ENCODE measurements at regions not wholly inside any gene's neighbourhood (a gene's known extent, or its start where the extent isn't known, plus 50 kb on each side); places are given as distances from the start of the nearest gene placed in this dataset.

- DNase-seq (ENCODE audit: low read depth in 2 of 2), result no peak
Measured at GRCh38 chr12:34291001-34291400, 268.7 kb downstream of the ALG10 start.

DNA sequence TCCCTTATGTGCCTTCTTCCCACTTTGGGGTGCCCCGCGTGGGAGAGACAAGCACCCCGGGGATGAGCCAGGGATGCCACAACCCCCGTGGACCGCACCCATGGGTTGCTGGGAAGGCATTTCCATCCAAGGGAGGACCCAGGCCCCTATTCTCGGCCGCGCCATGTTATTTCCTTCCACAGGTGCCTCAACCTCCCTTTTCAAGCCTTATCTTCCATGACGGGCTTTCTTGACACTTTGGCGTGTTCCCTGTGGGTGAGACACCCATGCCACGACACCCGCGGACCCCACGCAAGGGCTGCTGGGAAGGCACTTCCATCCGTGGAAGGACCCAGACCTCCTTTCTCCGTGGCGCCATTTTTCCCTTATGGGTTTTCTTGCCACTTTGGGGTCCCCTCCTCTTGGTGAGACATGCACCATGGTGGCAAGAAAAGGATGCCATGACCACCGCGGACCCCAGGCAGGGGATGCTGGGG, 269.2 kb downstream of the ALG10 start:
- DNase-seq (ENCODE audit: low read depth in 2 of 2), result no peak

DNA sequence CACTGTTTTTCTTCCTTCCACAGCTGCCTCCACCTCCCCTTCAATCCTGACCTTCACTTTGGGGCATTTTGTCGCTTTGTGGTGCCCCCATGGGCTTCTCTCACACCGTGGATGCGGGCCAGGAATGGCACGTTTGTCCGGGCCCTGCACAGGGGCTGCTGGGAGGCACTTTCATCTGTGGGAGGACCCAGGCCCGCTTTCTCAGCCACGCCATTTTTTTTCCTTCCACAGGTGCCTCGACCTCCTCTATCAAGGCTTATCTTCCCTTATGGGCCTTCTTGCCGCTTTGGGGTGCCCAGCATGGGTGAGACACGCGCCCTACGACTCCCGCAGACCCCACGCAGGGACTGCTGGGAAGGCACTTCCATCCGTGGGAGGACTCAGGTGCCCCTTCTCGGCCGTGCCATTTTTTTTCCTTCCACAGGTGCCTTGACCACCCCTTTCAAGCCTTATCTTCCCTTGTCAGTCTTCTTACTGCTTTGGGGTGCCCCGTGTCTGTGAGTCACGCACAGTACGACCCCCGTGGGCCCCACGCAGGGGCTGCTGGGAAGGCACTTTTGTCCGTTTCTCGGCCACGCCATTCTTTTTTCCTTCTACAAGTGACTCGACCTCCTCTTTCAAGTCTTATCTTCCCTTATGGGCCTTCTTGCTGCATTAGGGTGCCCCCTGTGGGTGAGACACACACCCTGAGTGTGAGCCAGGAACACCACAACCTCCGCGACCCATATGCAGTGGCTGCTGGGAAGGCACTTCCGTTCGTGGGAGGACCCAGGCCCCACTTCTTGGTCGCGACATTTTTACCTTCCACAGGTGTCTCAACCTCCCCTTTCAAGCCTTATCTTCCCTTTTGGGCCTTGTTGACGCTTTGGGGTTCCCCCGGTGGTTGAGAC, 270.7 kb downstream of the ALG10 start:
- no peak for DNase-seq (ENCODE audit: low read depth in 2 of 2)

DNA sequence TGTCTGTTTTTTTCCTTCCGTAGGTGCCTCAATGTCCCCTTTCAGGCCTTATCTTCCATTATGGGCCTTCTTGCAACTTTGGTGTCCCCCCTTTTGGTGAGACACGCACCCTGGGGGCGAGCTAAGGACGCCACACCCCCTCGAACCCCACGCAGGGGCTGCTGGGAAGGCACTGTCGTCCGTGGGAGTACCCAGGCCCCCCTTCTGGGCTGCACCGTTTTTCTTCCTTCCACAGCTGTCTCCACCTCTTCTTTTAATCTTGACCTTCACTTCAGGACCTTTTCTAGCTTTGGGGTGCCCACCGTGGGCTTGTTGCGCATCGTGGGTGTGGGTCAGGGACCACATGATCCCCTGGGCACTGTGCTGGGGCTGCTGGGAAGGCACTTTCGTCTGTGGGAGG, 271.8 kb downstream of the ALG10 start:
- no peak for DNase-seq (ENCODE audit: low read depth in 2 of 2)

GRCh38 chr12:34294671-34295365, 272.5 kb downstream of the ALG10 start:
- no peak for DNase-seq (ENCODE audit: low read depth in 2 of 2)

GRCh38 chr12:34295366-34296142, 273.3 kb downstream of the ALG10 start:
- DNase-seq (ENCODE audit: low read depth in 2 of 2), result no peak

DNA sequence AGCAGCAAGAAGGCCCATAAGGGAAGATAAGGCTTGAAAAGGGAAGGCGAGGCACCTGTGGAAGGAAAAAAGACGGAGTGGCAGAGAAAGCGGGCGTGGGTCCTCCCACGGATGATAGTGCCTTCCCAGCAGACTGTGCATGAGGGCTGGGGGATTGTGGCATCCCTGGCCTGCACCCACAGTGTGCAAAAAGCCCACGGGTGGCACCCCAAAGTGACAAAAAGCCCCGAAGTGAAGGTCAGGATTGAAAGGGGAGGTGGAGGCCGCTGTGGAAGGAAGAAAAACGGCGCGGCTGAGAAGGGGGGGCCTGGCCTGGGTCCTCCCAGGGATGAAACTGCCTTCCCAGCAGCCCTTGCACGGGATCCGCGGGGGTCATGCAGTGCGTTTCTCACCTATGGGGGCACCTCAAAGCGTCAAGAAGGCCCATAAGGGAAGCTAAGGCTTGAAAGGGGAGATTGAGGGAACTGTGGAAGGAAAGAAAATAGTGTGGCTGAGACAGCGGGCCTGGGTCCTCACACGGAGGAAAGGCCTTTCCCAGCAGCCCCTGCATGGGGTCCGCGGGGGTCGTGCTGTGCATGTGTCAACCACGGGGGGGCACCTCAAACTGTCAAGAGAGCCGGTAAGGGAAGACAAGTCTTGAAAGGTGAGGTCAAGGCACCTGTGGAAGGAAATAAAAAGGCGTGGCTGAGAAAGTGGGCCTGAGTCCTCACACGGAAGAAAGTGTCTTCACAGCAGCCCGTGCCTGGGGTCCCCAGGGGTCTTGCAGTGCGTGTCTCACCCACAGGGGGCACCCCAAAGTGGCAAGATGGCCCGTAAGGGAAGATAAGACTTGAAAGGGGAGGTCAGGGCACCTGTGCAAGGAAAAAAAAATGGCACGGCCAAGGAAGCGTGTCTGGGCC, 274.1 kb downstream of the ALG10 start:
- no peak for DNase-seq (ENCODE audit: low read depth in 2 of 2)

DNA sequence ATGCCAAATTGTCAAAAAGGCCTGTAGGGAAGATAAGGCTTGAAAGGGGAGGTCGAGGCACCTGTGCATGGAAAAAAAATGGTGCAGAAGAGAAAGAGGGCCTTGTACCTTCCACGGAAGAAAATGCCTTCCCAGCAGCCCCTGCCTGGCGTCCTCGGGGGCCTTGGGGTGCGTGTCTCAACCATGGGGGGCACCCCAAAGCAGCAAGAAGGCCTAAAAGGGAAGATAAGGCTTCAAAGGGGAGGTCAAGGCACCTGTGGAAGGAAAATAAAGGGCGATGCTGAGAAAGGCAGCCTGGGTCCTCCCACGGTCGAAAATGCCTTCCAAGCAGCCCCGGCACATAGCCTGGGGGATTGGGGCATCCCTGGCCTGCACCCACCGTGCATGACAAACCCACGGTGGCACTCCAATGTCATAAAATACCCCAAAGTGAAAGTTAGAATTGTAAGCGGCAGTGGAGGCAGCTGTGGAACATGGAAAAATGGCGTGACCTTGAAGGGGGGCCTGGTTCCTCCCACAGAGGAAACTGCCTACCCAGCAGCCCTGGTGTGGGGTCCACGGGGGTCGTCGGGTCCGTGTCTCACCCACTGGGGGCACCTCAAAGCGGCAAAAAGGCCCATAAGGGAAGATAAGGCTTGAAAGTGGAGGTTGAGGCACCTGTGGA, 275.0 kb downstream of the ALG10 start:
- no peak for DNase-seq (ENCODE audit: low read depth in 2 of 2)

GRCh38 chr12:34297790-34298164, 275.5 kb downstream of the ALG10 start:
- DNase-seq (ENCODE audit: low read depth in 2 of 2), result no peak

DNA sequence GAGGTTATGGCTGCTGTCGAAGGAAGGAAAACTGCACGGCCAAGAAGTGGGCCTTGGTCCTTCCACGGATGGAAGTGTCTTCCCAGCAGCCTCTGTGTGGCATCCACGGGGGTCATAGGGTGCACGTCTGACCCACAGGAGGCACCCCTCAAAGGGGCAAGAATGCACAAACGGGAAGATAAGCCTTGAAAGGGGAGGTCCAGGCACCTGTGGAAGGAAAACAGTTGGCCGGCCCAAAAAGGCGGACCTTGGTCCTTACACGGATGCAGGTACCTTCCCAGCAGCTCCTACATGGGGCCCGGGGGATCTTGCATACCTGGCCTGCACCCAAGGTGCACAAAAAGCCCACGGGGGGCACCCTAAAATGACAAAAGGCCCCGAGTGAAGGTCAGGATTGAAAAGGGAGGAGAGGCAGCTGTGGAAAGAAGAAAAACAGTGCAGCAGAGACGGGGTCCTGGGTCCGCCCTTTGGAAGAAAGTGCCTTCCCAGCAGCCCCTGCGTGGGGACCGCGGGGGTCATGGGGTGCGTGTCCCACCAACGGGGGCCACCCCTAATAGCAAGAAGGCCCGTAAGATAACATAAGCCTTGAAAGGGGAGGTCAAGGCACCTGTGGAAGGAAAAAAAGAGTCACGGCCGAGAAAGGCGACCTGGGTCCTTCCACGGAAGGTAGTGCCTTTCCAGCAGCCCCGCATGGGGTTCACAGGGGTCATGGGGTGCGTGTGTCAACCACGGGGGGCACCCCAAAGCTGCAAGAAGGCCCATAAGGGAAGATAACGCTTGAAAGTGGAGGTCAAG, 276.1 kb downstream of the ALG10 start:
- DNase-seq (ENCODE audit: low read depth in 2 of 2), result no peak

DNA sequence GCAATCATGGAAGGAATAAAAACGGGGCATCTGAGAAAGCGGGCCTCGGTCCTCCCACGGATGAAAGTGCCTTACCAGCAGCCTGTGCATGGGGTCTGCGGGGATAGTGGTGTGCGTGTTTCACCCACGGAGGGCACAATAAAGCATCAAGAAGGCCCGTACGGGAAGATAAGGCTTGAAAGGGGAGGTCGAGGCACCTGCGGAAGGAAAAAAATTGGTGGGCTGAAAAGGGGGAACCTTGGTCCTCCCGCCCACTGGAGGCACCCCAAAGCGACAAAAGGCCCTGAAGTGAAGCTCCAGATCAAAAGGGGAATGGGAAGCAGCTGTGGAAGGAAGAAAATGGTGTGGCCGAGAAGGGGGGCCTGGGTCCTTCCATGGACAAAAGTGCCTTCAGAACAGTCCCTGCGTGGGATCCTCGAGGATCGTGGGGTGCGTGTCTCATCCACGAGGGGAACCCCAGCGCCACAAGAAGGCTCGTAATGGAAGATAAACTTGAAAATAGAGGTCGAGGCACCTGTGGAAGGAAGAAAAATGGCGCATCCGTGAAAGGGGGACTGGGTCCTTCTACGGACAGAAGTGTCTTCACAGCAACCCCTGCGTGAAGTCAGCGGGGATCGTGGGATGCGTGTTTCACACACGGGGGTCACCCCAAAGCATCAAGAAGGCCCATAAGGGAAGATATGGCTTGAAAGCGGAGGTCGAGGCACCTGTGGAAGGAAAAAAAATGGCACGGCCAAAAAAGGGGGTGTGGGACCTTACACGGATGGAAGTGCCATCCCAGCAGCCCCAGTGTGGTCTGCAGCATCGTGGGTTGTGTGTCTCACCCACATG, 276.9 kb downstream of the ALG10 start:
- no peak for DNase-seq (ENCODE audit: low read depth in 2 of 2)

DNA sequence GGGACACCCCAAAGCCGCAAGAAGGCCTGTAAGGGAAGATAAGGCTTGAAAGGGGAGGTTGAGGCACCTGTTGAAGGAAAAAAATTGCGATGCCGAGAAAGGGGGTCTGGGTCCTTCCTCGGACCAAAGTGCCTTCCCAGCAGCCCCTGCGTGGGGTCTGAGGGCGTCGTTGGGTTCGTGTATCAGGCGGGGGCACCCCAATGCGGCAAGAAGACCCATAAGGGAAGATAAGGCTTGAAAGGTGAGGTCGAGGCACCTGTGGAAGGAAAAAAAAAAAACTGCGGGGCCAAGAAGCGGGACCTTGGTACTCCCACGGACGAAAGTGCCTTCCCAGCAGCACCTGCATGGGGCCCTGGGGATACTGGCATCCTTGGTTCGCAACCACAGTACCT, 277.5 kb downstream of the ALG10 start:
- no peak for DNase-seq (ENCODE audit: low read depth in 2 of 2)

- DNase-seq (ENCODE audit: low read depth in 2 of 2), result no peak
Measured at GRCh38 chr12:34300376-34301250, 278.3 kb downstream of the ALG10 start.

- DNase-seq (ENCODE audit: low read depth in 2 of 2), result no peak
Measured at GRCh38 chr12:34301251-34302130, 279.2 kb downstream of the ALG10 start.

- DNase-seq (ENCODE audit: low read depth in 2 of 2), result no peak
Measured at GRCh38 chr12:34302131-34302885, 280.0 kb downstream of the ALG10 start.

Measured in stimulated activated CD8-positive, alpha-beta memory T cell treated with anti-CD3 and anti-CD28 coated beads, Interleukin-7, amount 100 ng/mL, for 1 hour (primary cell).